RWPE2 (cell line): ENCODE measurements at regions not wholly inside any gene's neighbourhood (a gene's known extent, or its start where the extent isn't known, plus 50 kb on each side); places are given as distances from the start of the nearest gene placed in this dataset.

Source experiments
- ATAC-seq: fragments of 200-7000 bp; cut with Tn5 transposase; 3 replicates; pipeline ENCODE4 v1.9.1; 2021; ENCODE audit warnings: low read depth
- DNase-seq: peaks from one replicate; pipeline ENCODE4 v3.0.0-alpha.2; 2020; ENCODE audit warnings: low spot score
- H3K27ac ChIP-seq: fragments of 450-650 bp; 2 replicates; pipeline ENCODE4 v1.5.1; 2017; ENCODE audit warnings: mild to moderate bottlenecking; ENCODE audit not compliant: poor library complexity, severe bottlenecking
- H3K27me3 ChIP-seq: fragments of 250-450 bp; sonication (Bioruptor Pico); 2 replicates; pipeline ENCODE4 v1.5.1; 2021; ENCODE audit warnings: mild to moderate bottlenecking, moderate library complexity; ENCODE audit not compliant: insufficient read depth, poor library complexity, severe bottlenecking
- H3K36me3 ChIP-seq: fragments of 250-450 bp; sonication (Bioruptor Pico); 2 replicates; pipeline ENCODE4 v1.5.1; 2020; ENCODE audit warnings: low read depth, mild to moderate bottlenecking, moderate library complexity
- H3K4me1 ChIP-seq: fragments of 250-450 bp; sonication (Bioruptor Pico); 2 replicates; pipeline ENCODE4 v1.5.1; 2021; ENCODE audit warnings: mild to moderate bottlenecking, moderate library complexity; ENCODE audit not compliant: insufficient read depth, poor library complexity, severe bottlenecking
- H3K4me3 ChIP-seq: fragments of 250-450 bp; sonication (Bioruptor Pico); 2 replicates; pipeline ENCODE4 v1.5.1; 2021; ENCODE audit warnings: mild to moderate bottlenecking, moderate library complexity; ENCODE audit not compliant: severe bottlenecking
- H3K9me3 ChIP-seq: fragments of 250-450 bp; sonication (Bioruptor Pico); 2 replicates; pipeline ENCODE4 v1.5.1; 2021; ENCODE audit warnings: mild to moderate bottlenecking, moderate library complexity; ENCODE audit not compliant: severe bottlenecking
- TF ChIP-seq, protein P1 (sequence below): fragments of 450-650 bp; IDR thresholded peaks from one replicate; pipeline ENCODE4 v1.5.1; 2017; ENCODE audit warnings: mild to moderate bottlenecking, moderate library complexity; ENCODE audit not compliant: poor library complexity, severe bottlenecking

DNA sequence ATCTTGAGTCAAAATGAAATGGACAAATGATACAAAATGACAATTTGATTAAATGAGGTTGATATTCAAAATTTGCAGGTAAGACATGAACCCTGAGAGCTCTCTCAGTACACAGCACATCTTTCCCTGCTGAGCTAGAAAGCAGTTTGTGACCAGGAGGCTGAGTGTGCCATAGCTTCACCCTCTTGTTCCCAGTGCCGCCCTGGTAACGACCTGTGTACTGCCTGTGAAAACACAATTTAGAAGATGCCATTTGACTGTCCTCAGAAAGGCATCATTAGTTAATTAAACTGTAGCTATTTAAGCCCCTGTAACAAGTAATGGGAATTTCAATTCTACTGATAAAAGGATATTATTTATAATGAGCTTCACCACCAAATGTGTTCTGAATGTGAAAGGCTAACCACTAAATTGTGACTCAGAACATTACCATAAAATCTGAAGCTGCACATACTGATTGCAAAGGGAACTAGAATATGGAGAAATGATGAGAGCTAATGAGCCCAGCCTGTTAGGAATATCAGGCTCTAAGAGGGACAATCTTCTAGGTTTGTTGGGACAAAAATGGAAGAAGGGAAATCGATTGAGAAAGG, 212.9 kb upstream of the ARPP21 start:
- H3K27me3 ChIP-seq: no peaks in the 10 kb centered on the region
- DNase-seq (no peak), ATAC-seq (no peak)
- TF ChIP-seq, protein P1, sequence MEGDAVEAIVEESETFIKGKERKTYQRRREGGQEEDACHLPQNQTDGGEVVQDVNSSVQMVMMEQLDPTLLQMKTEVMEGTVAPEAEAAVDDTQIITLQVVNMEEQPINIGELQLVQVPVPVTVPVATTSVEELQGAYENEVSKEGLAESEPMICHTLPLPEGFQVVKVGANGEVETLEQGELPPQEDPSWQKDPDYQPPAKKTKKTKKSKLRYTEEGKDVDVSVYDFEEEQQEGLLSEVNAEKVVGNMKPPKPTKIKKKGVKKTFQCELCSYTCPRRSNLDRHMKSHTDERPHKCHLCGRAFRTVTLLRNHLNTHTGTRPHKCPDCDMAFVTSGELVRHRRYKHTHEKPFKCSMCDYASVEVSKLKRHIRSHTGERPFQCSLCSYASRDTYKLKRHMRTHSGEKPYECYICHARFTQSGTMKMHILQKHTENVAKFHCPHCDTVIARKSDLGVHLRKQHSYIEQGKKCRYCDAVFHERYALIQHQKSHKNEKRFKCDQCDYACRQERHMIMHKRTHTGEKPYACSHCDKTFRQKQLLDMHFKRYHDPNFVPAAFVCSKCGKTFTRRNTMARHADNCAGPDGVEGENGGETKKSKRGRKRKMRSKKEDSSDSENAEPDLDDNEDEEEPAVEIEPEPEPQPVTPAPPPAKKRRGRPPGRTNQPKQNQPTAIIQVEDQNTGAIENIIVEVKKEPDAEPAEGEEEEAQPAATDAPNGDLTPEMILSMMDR: no peak
- no peak overlapping the region for H3K4me3 ChIP-seq
- no peaks in the 10 kb centered on the region for H3K9me3 ChIP-seq
- no peak overlapping the region for H3K27ac ChIP-seq
- H3K4me1 ChIP-seq: no peaks in the 10 kb centered on the region
- H3K36me3 ChIP-seq: no peaks in the 10 kb centered on the region

DNA sequence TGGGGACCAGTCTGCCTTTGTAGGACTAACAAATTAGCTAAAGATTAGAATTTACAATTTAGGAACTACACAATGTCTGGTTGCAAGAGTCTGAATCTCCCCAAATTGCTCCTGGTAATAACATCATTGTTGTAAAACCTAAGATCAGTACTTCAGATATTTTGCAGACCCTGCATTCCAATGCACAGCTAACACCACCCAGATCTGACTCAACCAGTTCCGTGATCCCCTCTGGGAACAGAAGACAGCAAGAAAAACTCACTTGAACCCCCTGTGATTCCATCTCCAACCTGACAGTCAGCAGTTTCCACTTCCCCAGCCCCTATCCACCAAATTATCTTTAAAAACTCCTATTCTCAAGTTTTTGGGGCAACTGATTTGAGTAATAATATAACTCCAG, 201.9 kb upstream of the ARPP21 start:
- TF ChIP-seq, protein P1: no peak
- Histone ChIP-seq H3K27me3 (no peaks in the 10 kb centered on the region), H3K9me3 (no peaks in the 10 kb centered on the region), H3K36me3 (no peaks in the 10 kb centered on the region), H3K4me3 (no peak overlapping the region), H3K27ac (no peak overlapping the region), H3K4me1 (no peaks in the 10 kb centered on the region)
- ATAC-seq (no peak), DNase-seq (no peak)

DNA sequence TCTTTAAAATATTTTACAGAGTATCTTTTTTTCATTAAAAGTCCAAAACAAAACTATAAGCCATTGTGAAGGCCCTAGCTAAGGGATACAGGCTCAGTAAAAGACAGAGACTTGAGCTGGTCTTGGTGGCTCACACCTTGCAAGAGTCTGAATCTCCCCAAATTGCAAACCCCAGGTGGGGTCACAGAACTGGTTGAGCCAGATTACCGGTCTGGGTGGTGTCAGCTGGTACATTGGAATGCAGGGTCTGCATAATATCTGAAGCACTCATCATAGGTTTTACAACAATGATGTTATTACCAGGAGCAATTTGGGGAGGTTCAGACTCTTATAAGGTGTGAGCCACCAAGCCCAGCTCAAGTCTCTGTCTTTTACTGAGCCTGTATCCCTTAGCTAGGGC, 201.2 kb upstream of the ARPP21 start:
- H3K4me1 ChIP-seq: no peaks in the 10 kb centered on the region
- H3K36me3 ChIP-seq: no peaks in the 10 kb centered on the region
- no peak for ATAC-seq
- no peaks in the 10 kb centered on the region for H3K9me3 ChIP-seq
- no peak overlapping the region for H3K27ac ChIP-seq
- no peak overlapping the region for H3K4me3 ChIP-seq
- H3K27me3 ChIP-seq: no peaks in the 10 kb centered on the region
- TF ChIP-seq, protein P1: no peak
- DNase-seq: no peak

DNA sequence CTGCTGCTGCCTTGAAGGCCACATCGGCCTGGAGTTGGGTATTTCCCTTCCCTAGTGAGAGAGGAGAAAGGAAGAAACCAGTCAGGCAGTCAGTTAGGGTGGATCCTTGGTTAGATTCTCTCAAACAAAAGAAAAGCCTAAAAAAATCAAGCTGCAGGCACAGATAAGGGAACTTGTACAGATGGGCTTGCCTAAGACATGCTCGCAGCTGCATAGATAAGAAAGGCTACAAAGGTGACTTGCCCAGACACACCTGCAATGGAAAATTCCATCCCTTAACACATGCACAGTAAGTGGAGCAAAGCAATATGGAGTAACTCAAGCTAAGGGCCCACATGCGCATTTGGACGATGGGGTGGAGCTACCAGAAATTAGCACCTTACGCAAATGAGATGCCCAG, 199.7 kb upstream of the ARPP21 start:
- TF ChIP-seq, protein P1: no peak
- no peaks in the 10 kb centered on the region for H3K27me3 ChIP-seq
- DNase-seq (no peak), ATAC-seq (no peak)
- H3K9me3 ChIP-seq: no peaks in the 10 kb centered on the region
- H3K4me1 ChIP-seq: no peaks in the 10 kb centered on the region
- no peaks in the 10 kb centered on the region for H3K36me3 ChIP-seq
- no peak overlapping the region for H3K27ac ChIP-seq
- H3K4me3 ChIP-seq: no peak overlapping the region

DNA sequence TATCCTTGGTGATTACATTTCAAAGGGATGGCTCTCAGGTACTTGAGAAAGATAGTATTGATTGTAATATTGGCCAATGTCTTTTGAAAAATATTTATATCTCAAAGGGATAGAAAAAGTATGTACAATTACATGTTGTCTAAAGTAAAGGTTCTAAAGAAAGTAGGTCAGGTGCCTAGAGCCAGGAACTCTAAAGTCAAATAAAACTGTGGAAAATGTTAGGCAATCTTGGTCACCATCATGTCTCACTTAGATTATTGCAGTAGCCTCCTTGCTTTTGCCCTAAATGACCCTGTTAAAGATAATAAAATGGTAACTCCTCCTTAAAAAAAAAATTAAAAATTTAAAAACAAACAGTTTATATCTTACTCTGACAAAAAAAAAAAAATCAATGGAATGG, 198.5 kb upstream of the ARPP21 start:
- no peak for ATAC-seq
- Histone ChIP-seq H3K36me3 (no peaks in the 10 kb centered on the region), H3K4me1 (no peaks in the 10 kb centered on the region), H3K27me3 (no peaks in the 10 kb centered on the region), H3K9me3 (no peaks in the 10 kb centered on the region), H3K27ac (no peak overlapping the region), H3K4me3 (no peak overlapping the region)
- no peak for DNase-seq
- TF ChIP-seq, protein P1: no peak
